Activated T-helper 9 cell treated with anti-CD3 and anti-CD28 coated beads, Interleukin-2, amount 50 U/mL, for 16 hours (primary cell): ENCODE measurements at regions not wholly inside any gene's neighbourhood (a gene's known extent, or its start where the extent isn't known, plus 50 kb on each side); places are given as distances from the start of the nearest gene placed in this dataset.
A peak's percentile ranks its signal among the peaks of the same experiment; 100 is the strongest.
"Not testable (repeated sequence)": the region's sequence is repeated elsewhere in the genome, so short reads cannot be mapped to it uniquely, and the experiment has no call there.

Experiments
- DNase-seq: peaks from one replicate; pipeline ENCODE4 v3.0.0-alpha.2; 2020; ENCODE audit warnings: low read depth

DNA sequence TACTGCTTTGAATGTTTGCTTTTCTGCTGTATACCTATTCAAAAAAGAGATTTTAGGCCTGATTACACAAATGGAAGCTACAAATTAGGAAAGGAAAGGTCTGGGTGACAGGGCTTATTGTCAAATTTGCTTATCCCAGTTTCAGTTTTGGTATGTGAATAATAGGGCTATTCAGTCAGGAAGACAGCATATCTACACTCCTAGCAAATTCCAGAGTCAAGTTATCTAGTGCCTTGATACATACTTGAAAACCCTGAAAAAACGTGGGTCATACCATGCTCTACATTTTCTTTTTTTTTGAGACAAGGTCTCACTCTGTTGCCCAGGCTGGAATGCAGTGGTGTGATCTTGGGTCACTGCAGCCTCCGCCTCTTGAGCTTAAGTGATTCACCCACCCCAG lies 59.2 kb upstream of the CCDC180 start:
- DNase-seq: not testable (repeated sequence)

DNA sequence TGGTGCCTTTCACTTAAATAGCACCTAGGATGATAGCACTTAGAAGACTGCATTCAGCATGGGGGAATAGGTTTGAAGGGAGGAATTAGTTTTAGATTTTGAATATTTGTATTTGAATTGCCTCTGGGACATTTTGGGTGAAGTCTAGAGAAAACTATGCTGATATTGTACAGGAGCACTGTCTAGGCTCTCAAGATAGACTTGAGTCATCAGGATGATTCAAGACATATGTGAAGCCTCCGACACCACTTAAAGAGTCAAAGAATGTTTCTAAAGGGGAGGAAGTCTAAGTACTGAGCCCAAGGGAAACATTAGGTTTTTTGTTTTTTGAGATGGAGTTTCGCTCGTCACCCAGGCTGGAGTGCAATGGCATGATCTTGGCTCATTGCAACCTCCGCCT lies 63.9 kb upstream of the CCDC180 start:
- no peak for DNase-seq

DNA sequence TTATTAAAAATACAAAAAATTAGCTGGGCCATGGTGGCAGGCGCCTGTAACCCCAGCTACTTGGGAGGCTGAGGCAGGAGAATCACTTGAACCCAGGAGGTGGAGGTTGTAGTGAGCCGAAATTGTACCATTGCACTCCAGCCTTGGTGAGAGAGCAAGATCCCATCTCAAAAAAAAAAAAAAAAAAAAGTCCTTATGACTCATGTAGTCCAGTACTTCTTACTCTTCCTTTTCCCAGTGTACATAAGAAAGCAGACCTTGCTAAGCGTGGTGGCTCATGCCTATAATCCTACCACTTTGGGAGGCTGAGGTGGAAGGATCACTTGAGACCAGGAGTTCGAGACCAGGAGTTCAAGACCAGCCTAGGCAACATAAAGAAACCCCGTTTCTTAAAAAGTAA lies 66.0 kb upstream of the CCDC180 start:
- DNase-seq: not testable (repeated sequence)

DNA sequence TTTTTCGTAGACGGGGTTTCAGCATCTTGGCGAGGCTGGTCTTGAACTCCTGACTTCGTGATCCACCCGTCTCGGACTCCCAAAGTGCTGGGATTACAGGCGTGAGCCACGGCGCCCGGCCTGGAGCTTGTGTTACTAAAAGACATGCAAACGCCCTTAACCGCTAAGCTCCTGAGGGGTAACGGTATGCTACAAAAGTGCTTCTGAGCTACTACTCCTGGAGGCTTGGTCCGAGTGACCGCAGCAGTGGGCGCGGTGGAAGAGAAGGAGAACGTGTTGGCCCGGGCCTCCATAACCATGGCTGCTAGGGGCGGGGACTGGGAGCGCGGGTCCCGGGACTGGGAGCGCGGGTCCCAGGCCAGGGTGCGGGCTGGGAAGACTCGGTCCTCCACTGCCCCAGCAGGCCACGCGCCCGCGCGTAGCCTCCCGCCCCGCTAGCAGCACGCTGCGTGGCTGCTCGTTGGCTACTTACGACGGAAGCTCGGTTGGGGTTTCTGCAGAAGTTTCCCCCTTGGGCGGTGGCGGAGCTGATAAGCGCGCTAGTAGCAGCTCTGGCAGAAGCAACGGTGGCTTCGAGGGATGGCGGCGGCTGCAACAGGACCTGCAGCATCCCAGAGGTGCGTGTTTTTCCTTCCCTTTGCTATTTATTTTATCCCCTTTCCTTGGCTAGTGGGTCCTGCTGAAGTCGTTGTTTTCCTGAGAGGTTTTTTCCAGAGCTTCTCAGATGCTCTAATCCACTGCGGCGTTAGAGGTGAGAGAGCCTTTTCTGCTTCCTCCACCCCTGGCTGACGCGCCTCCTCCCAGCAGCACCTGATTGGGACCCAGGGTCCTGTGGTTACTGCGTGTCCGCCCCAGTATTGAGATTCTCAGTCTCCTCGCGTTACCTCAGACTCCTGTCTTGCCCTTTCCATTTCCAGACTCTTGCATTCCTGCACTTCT lies 69.2 kb upstream of the CCDC180 start:
- peak; percentile 55 for DNase-seq

DNA sequence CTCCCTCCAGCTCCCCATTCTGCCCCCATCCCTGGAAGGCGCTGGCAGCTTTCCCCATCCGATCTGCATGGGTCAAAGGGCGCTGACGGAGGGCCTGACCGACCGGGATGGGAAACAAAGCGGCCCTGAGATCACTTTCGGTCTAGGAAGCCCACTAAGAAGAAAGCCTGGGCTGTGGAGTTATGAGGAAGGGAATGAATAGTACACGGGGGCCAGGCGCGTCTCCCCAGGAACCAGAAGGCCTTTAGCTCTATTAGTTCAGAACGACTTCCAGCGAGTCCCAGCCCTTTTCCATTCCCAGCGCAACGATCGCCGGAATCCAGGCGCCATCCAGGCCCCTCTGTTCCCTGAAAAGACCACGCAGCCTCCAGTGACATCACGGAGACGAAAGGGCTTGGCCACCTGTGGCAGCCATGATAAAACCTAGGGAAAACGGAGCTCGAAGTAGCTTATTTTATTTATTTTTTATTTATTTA lies 70.1 kb upstream of the CCDC180 start:
- no peak for DNase-seq

GRCh38 chr9:97233009-97233400 lies 74.5 kb upstream of the CCDC180 start:
- not testable (repeated sequence) for DNase-seq

GRCh38 chr9:97232060-97233008 lies 75.1 kb upstream of the CCDC180 start:
- DNase-seq: not testable (repeated sequence)

- DNase-seq: not testable (repeated sequence)
Measured at GRCh38 chr9:97222393-97222792, 85.1 kb upstream of the CCDC180 start.

- DNase-seq: peak; percentile 26
Measured at GRCh38 chr9:97221478-97222355, 85.7 kb upstream of the CCDC180 start.

- DNase-seq: no peak
Measured at GRCh38 chr9:97220894-97221477, 86.5 kb upstream of the CCDC180 start.

DNA sequence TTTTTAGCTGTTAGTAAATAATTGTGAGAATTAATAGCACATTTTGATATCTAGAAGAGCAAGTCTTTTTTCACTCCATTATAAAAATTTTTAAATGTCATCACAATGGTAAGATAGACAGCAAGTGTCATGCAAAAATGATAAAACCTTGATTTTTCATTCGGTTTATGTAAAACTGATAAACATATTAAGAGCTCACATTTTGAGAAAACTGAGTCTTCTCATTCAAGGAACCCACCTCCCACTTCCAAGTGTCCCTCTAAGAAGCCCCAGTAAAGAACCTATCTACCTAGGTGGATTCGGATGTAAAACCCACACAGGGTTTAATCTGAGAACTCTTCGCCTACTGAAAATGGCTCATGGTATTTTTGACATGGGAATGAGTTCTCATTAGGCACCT lies 87.1 kb upstream of the CCDC180 start:
- not testable (repeated sequence) for DNase-seq

DNA sequence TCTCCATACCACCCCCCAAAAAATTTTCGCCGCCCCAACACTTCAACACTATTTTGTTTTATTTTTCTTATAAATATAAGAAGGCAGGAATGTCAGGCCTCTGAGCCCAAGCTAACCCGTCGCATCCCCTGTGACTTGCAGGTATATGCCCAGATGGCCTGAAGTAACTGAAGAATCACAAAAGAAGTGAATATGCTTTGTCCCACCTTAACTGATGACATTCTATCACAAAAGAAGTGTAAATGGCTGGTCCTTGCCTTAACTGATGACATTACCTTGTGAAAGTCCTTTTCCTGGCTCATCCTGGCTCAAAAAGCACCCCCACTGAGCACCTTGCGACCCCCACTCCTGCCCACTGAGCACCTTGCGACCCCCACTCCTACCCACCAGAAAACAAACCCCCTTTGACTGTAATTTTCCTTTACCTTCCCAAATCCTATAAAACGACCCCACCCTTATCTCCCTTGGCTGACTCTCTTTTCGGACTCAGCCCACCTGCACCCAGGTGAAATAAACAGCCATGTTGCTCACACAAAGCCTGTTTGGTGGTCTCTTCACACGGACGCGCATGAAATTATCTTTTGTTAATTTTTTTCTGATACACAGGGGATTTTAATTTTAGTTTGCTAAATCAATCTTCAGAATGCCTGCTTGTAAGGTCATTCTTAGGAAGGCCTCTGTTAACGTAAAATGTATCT lies 87.9 kb upstream of the CCDC180 start:
- DNase-seq: not testable (repeated sequence)

DNA sequence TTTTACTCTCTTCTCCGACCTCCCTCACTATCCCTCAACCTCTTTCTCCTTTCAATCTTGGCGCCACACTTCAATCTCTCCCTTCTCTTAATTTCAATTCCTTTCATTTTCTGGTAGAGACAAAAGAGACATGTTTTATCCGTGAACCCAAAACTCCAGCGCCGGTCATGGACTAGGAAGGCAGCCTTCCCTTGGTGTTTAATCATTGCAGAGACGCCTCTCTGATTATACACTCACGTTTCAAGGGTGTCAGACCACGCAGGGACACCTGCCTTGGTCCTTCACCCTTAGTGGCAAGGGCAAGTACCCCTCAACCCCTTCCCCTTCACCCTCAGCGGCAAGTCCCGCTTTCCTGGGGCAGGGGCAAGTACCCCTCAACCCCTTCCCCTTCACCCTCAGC lies 92.3 kb upstream of the CCDC180 start:
- DNase-seq: not testable (repeated sequence)

DNA sequence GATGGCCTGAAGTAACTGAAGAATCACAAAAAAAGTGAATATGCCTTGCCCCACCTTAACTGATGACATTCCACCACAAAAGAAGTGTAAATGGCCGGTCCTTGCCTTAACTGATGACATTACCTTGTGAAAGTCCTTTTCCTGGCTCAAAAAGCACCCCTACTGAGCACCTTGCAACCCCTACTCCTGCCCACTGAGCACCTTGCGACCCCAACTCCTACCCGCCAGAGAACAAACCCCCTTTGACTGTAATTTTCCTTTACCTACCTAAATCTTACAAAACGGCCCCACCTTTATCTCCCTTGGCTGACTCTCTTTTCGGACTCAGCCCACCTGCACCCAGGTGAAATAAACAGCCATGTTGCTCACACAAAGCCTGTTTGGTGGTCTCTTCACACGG lies 92.9 kb upstream of the CCDC180 start:
- DNase-seq: not testable (repeated sequence)

GRCh38 chr9:97199683-97200082 lies 107.8 kb upstream of the CCDC180 start:
- DNase-seq: not testable (repeated sequence)

DNA sequence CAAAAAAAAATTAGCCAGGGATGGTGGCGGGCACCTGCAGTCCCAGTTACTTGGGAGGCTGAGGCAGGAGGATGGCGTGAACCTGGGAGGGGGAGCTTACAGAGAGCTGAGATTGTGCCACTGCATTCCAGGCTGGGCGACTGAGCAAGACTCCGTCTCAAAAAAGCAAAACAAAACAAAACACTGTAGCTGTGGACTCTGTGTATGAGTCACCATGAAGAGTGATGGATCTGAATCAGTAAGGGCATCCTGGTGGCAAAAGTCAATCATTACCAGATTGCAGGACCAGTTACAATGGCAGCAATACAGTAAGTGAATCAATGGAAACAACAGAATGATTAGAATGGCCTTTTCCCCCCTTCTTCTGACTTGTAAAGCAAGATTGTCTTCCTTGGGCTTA lies 113.7 kb upstream of the CCDC180 start:
- not testable (repeated sequence) for DNase-seq

GRCh38 chr9:97188545-97188944 lies 118.9 kb upstream of the CCDC180 start:
- no peak for DNase-seq

DNA sequence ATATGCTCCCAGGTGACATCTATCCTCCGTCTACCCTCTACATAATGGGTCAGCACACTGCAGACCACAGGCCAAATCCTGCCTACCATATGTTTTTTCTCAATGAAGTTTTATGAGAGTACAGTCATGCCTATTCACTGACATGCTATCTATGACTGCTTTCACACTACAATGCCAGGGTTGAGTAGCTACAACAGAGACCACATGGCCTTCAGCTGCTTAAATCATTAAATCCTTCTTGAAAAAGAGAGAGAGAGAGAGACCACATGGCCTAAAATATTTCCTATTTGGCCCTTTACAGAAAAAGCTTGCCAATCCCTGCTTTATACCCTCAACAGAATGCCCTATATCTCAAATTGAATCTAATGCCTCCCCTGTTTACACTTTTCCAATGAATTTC lies 119.8 kb upstream of the CCDC180 start:
- DNase-seq: not testable (repeated sequence)

DNA sequence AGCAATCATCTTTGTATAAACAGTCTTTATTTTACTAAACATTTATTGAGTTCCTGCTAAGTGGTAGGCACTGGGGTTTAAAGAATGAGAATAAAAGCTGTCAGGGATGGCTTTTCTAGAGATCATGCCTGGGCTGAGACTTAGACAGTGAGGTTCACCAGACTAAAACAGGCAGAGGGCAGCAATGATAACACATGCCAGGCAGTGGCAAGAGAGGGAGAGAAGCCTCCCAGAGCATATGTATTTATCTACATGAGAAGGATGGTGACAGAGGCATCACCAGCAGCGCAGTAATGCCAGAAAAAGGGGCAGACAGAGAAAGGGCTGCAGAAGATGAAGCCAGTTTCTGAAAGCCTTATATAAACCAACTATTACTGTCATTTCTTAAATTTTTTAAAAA lies 121.0 kb upstream of the CCDC180 start:
- no peak for DNase-seq

- not testable (repeated sequence) for DNase-seq
Measured at GRCh38 chr9:97182532-97182931, 124.9 kb upstream of the CCDC180 start.
